Fibroblast of lung (primary cell): ENCODE measurements at regions not wholly inside any gene's neighbourhood (a gene's known extent, or its start where the extent isn't known, plus 50 kb on each side); places are given as distances from the start of the nearest gene placed in this dataset.
"Not testable (repeated sequence)": the region's sequence is repeated elsewhere in the genome, so short reads cannot be mapped to it uniquely, and the experiment has no call there.

ENCODE experiments used
- DNase-seq, 2 donors: peaks; one replicate each; pipeline versions ENCODE4 v3.0.0 to v3.0.0-alpha.2; 2010; ENCODE audit warnings: low read depth in 2 of 2
- H2AFZ ChIP-seq: 2 replicates; pipeline ENCODE4 v1.5.1; 2012; ENCODE audit warnings: low read length, control low read depth, inconsistent platforms
- H3K27ac ChIP-seq: 2 replicates; pipeline ENCODE4 v1.5.1; 2011; ENCODE audit warnings: low read length, control low read depth; ENCODE audit not compliant: insufficient read depth
- H3K27me3 ChIP-seq: 2 replicates; pipeline ENCODE4 v1.5.1; 2011; ENCODE audit warnings: mild to moderate bottlenecking, low read length; ENCODE audit not compliant: control insufficient read depth, insufficient read depth
- H3K36me3 ChIP-seq: 2 replicates; pipeline ENCODE4 v1.5.1; 2011; ENCODE audit warnings: low read length; ENCODE audit not compliant: control insufficient read depth, insufficient read depth
- H3K4me1 ChIP-seq: 2 replicates; pipeline ENCODE4 v1.5.1; 2011; ENCODE audit warnings: low read length; ENCODE audit not compliant: control insufficient read depth, insufficient read depth; ENCODE audit errors: extremely low read depth
- H3K4me2 ChIP-seq: 2 replicates; pipeline ENCODE4 v1.5.1; 2011; ENCODE audit warnings: low read length, control low read depth; ENCODE audit not compliant: insufficient read depth; ENCODE audit errors: extremely low read depth
- H3K4me3 ChIP-seq, 4 experiments: fragments of 200-600 bp in 1 of 4; sonication (generic) in 1 of 4; replicated peaks in 1 of 4; 2 replicates each; pipeline ENCODE4 v1.5.1; 2011 to 2016; ENCODE audit warnings: low read length in 4 of 4, low read depth in 3 of 4, mild to moderate bottlenecking in 3 of 4, control low read depth in 2 of 4, inconsistent platforms in 1 of 4, mixed read lengths in 1 of 4; ENCODE audit not compliant: insufficient read depth in 1 of 4; ENCODE audit errors: control extremely low read depth in 1 of 4
- H3K79me2 ChIP-seq: 2 replicates; pipeline ENCODE4 v1.5.1; 2012; ENCODE audit warnings: mild to moderate bottlenecking, low read length, inconsistent platforms; ENCODE audit not compliant: control insufficient read depth, insufficient read depth
- H3K9ac ChIP-seq: 2 replicates; pipeline ENCODE4 v1.5.1; 2011; ENCODE audit warnings: mild to moderate bottlenecking, low read length, control low read depth; ENCODE audit not compliant: insufficient read depth
- H3K9me3 ChIP-seq: 2 replicates; pipeline ENCODE4 v1.5.1; 2012; ENCODE audit warnings: low read depth, low read length; ENCODE audit not compliant: control insufficient read depth, insufficient read depth
- H4K20me1 ChIP-seq: 2 replicates; pipeline ENCODE4 v1.5.1; 2011; ENCODE audit warnings: low read length; ENCODE audit not compliant: control insufficient read depth, insufficient read depth; ENCODE audit errors: extremely low read depth

DNA sequence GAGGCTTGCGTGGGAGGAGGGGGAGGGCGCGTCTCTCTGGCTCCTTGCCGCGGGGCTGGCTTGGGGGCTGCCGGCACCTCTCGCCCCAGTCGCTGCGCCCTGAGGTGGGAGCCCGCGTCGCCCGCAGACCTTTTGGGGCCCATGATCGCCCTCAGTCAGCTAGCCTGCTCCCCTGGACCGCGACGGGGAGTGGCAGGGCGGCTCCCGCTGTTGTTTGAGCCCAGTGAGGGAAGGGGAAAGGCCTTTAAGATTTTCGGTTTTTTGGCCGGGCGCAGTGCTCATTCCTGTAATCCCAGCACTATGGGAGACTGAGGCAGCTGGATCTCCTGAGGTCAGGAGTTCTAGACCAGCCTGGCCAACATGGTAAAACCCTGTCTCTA, 62.4 kb upstream of the GOLGA6L4 start:
- not testable (repeated sequence) for DNase-seq, H3K27ac ChIP-seq, H3K9ac ChIP-seq, H2AFZ ChIP-seq, H3K4me3 ChIP-seq, H3K9me3 ChIP-seq, H3K4me1 ChIP-seq, H3K79me2 ChIP-seq, H4K20me1 ChIP-seq, H3K27me3 ChIP-seq, H3K36me3 ChIP-seq, H3K4me2 ChIP-seq
